K562 (cell line): ENCODE measurements at regions not wholly inside any gene's neighbourhood (a gene's known extent, or its start where the extent isn't known, plus 50 kb on each side); places are given as distances from the start of the nearest gene placed in this dataset.

Experiments
- ATAC-seq: fragments of 200-7000 bp; cut with Tn5 transposase; 3 replicates; pipeline ENCODE4 v1.9.1; 2020; ENCODE audit warnings: moderate library complexity
- BruUV-seq: library from RNA; stranded (reverse); fragments of 400-500 nt; replicated peaks from 2 replicates; lab custom pipeline; 2021; lab: Mats Ljungman, UMichigan
- CTCF ChIA-PET: fragments of 300-600 bp; formaldehyde crosslinking; extraction: SDS; loops from one replicate; lab custom pipeline; 2021; ENCODE audit warnings: low intra/inter-chr PET ratio; lab: Yijun Ruan, JAX
- POLR2A ChIA-PET: fragments of 300-600, 350-650 bp; sonication (Branson Sonifier 250); formaldehyde crosslinking; extraction: SDS; loops from one replicate; lab custom pipeline; 2021; ENCODE audit warnings: antibody characterized with exemption, inconsistent platforms; lab: Yijun Ruan, JAX
- DNase-seq, 4 experiments: peaks; one replicate each; pipeline versions ENCODE4 v3.0.0 to v3.0.0-alpha.2; 2011 to 2018; ENCODE audit warnings: low spot score in 3 of 4, mixed read lengths in 3 of 4; ENCODE audit errors: extremely low read depth in 1 of 4
- FAIRE-seq: peaks from 2 replicates; lab custom pipeline; 2011; peaks lifted over from hg19 to GRCh38; lab: Jason Lieb, UNC
- H2AFZ ChIP-seq: 2 replicates; pipeline ENCODE4 v1.6.0; 2011; ENCODE audit warnings: low read depth, low read length, control low read depth, inconsistent platforms
- H3K27ac ChIP-seq: fragments of 200-600 bp; 3 replicates; pipeline ENCODE4 v1.8.0; 2011; ENCODE audit warnings: low read depth, mild to moderate bottlenecking, control low read depth, inconsistent platforms, low read length, moderate library complexity, mixed read lengths; ENCODE audit errors: extremely low read depth
- H3K27me3 ChIP-seq, 2 experiments: fragments of 300-600 bp in 1 of 2; 2 replicates in 1 of 2; 3 replicates in 1 of 2; pipeline versions ENCODE4 v1.6.0 to v1.8.0; 2011; ENCODE audit warnings: inconsistent platforms in 2 of 2, low read length in 2 of 2, mild to moderate bottlenecking in 1 of 2, mixed read lengths in 1 of 2, moderate library complexity in 1 of 2; ENCODE audit not compliant: control insufficient read depth in 2 of 2, insufficient read depth in 2 of 2
- H3K36me3 ChIP-seq: fragments of 300-600 bp; 3 replicates; pipeline ENCODE4 v1.8.0; 2011; ENCODE audit warnings: mild to moderate bottlenecking, low read length, inconsistent platforms; ENCODE audit not compliant: control insufficient read depth, insufficient read depth
- H3K4me1 ChIP-seq, 2 experiments: fragments of 200-600 bp in 1 of 2; replicated peaks in 1 of 2; 2 replicates in 1 of 2; 3 replicates in 1 of 2; pipeline versions ENCODE4 v1.5.1 to v1.8.0; 2011; ENCODE audit warnings: inconsistent platforms in 2 of 2, low read length in 2 of 2, mild to moderate bottlenecking in 1 of 2, mixed read lengths in 1 of 2, moderate library complexity in 1 of 2; ENCODE audit not compliant: control insufficient read depth in 2 of 2, insufficient read depth in 2 of 2
- H3K4me2 ChIP-seq: 2 replicates; pipeline ENCODE4 v1.6.1; 2011; ENCODE audit warnings: low read length, control low read depth, inconsistent platforms, mixed read lengths; ENCODE audit not compliant: insufficient read depth
- H3K4me3 ChIP-seq: fragments of 200-600 bp; sonication (generic), shearing (Covaris generic); 2 replicates; pipeline ENCODE4 v1.5.1; 2016; ENCODE audit warnings: control low read depth, inconsistent platforms
- H3K79me2 ChIP-seq: fragments of 200-600 bp; 3 replicates; pipeline ENCODE4 v1.8.0; 2011; ENCODE audit warnings: low read length, inconsistent platforms; ENCODE audit not compliant: control insufficient read depth, insufficient read depth
- H3K9ac ChIP-seq, 2 experiments: 2 replicates each; pipeline versions ENCODE4 v1.6.0 to v1.6.1; 2011; ENCODE audit warnings: low read depth in 2 of 2, low read length in 2 of 2, control low read depth in 1 of 2, inconsistent platforms in 1 of 2, mild to moderate bottlenecking in 1 of 2, mixed read lengths in 1 of 2; ENCODE audit not compliant: insufficient read depth in 1 of 2
- H3K9me1 ChIP-seq: one replicate; pipeline ENCODE4 v1.6.0; 2011; ENCODE audit warnings: inconsistent platforms, mild to moderate bottlenecking, low read length, moderate library complexity; ENCODE audit not compliant: control insufficient read depth, insufficient read depth
- H3K9me3 ChIP-seq: replicated peaks from 2 replicates; pipeline ENCODE4 v1.5.1; 2011; ENCODE audit warnings: low read depth, low read length, inconsistent platforms; ENCODE audit not compliant: control insufficient read depth, insufficient read depth
- H4K20me1 ChIP-seq: replicated peaks from 2 replicates; pipeline ENCODE4 v1.6.1; 2011; ENCODE audit warnings: low read length, inconsistent platforms, mixed read lengths; ENCODE audit not compliant: control insufficient read depth, insufficient read depth
- BCL6 ChIP-seq: fragments of 250-450 bp; sonication (Bioruptor Pico); IDR thresholded peaks from 2 replicates; pipeline ENCODE4 v1.4.0; 2020
- CREB1 ChIP-seq, 2 experiments: sonication (generic) in 1 of 2; formaldehyde crosslinking in 1 of 2; IDR thresholded peaks; 2 replicates each; pipeline versions ENCODE4 v1.6.1 to v1.8.0; 2012 to 2022; ENCODE audit warnings: inconsistent platforms in 1 of 2, mild to moderate bottlenecking in 1 of 2, missing genetic modification reagents in 1 of 2, moderate library complexity in 1 of 2
- FOXK1 ChIP-seq: sonication (generic); formaldehyde crosslinking; IDR thresholded peaks from 2 replicates; pipeline ENCODE4 v1.8.0; 2022; ENCODE audit warnings: missing genetic modification reagents, mild to moderate bottlenecking, borderline replicate concordance
- IRF2 ChIP-seq: sonication (generic); formaldehyde crosslinking; IDR thresholded peaks from 2 replicates; pipeline ENCODE4 v1.8.1; 2022; ENCODE audit warnings: mild to moderate bottlenecking, missing genetic modification reagents
- MAFF ChIP-seq: IDR thresholded peaks from 2 replicates; pipeline ENCODE4 v1.6.1; 2012; ENCODE audit warnings: low read length, improper control_type of control experiment
- MAFK ChIP-seq: IDR thresholded peaks from 2 replicates; pipeline ENCODE4 v1.6.1; 2011; ENCODE audit warnings: low read length, improper control_type of control experiment
- MCM5 ChIP-seq: fragments of 450-650 bp; IDR thresholded peaks from 2 replicates; pipeline ENCODE4 v1.6.1; 2016; ENCODE audit warnings: low read depth
- RBM22 ChIP-seq: fragments of 200-400 bp; formaldehyde crosslinking; IDR thresholded peaks from 2 replicates; pipeline ENCODE4 v1.6.1; 2018; ENCODE audit warnings: low read length, low read depth; ENCODE audit not compliant: poor library complexity, severe bottlenecking
- SUPT5H ChIP-seq: fragments of 450-650 bp; IDR thresholded peaks from 2 replicates; pipeline ENCODE4 v1.6.1; 2016
- ZNF316 ChIP-seq: fragments of 450-650 bp; IDR thresholded peaks from 2 replicates; pipeline ENCODE4 v1.6.1; 2016
- WGBS: fragments of 100-300 bp; shearing (Covaris generic); methylation state at CpG from one replicate; pipeline ENCODE4 v1.1.6; 2016; ENCODE audit warnings: low coverage, mixed read lengths; ENCODE audit not compliant: insufficient coverage; ENCODE audit errors: missing lambda C conversion rate; 5-methylcytosine and 5-hydroxymethylcytosine counted together
- in situ Hi-C: fragments of 300-500 bp; cut with MboI; formaldehyde crosslinking; loops from 4 replicates; pipeline ENCODE4 v1.15.0; 2018; ENCODE audit warnings: inconsistent platforms, mixed read lengths
- intact Hi-C: fragments of 100-400 bp; cut with micrococcal nuclease; formaldehyde crosslinking; loops from 2 replicates; pipeline ENCODE4 v1.14.2; 2022
- TF ChIP-seq, protein P1 (sequence below): sonication (generic); formaldehyde crosslinking; IDR thresholded peaks from 2 replicates; pipeline ENCODE4 v1.8.0; 2022; ENCODE audit warnings: mild to moderate bottlenecking, missing genetic modification reagents

DNA sequence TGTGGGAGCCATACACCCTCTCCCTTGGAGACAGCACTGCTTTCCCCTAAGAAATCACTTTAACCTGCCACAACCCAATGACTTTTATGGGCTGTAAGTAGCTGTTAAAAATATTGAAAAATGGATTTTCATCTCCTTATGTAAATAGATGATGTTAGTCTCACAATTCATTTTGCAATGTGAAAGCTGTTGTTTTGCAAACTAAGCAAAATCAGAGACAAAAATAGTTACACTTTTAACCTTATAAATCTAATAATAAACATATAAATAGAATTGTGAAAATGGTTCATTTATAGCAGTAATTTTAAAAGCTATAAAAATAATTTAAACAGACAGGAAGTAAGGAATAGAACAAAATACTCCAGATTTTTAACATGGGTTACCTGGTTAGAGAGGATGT lies 268.8 kb upstream of the MAGI2 start:
- TF ChIP-seq MAFF (peak; percentile 51; the same call in 1 of the 2 replicates), MAFK (peak; percentile 30; the same call in 1 of the 2 replicates), ZNF316 (peak; percentile 16; the same call in 1 of the 2 replicates), FOXK1 (CRISPR knock-in tag) (no peak), BCL6 (CRISPR knock-in tag) (no peak)
- H3K9me1 ChIP-seq, result no peaks in the 10 kb centered on the region
- no TSS peak for BruUV-seq
- H3K9me3 ChIP-seq, result no peaks in the 10 kb centered on the region; the same call in none of the 2 replicates
- no peaks in the 10 kb centered on the region for H3K36me3 ChIP-seq
- H4K20me1 ChIP-seq, result no peaks in the 10 kb centered on the region
- ATAC-seq (no peak), DNase-seq (no peak), FAIRE-seq (no peak)
- ChIA-PET CTCF (no interaction called here), POLR2A (no interaction called here)
- no peak overlapping the region for H3K4me2 ChIP-seq
- no peaks in the 10 kb centered on the region for H3K4me1 ChIP-seq
- in situ Hi-C loops (no loop called here), intact Hi-C loops (no loop called here)
- H2AFZ ChIP-seq, result no peak overlapping the region
- no peaks in the 10 kb centered on the region for H3K79me2 ChIP-seq
- no peak overlapping the region for H3K9ac ChIP-seq
- no peak overlapping the region for H3K4me3 ChIP-seq
- no peak overlapping the region for H3K27ac ChIP-seq
- no peaks in the 10 kb centered on the region for H3K27me3 ChIP-seq

DNA sequence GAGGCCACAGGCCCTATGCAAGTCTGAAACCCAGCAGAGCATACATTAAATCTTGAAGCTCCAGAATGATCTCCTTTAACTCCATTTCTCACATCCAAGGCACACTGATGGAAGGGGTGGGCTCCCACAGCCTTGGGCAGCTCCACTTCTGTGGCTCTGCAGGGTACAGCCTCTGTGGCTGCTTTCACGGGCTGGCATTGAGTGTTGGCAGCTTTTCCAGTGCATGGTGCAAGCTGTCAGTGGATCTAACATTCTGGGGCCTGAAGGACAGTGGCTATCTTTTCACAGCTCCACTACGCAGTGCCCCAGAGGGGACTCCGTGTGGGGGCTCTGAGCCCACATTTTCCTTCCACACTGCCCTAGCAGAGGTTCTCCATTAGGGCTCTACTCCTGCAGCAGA lies 265.7 kb upstream of the MAGI2 start:
- CTCF ChIA-PET, result no interaction called here
- intact Hi-C loops, result no loop called here
- no peak for TF ChIP-seq CREB1 (IDR thresholded peaks at IDR 0.05)
- TF ChIP-seq CREB1 (CRISPR knock-in tag; IDR thresholded peaks at IDR 0.05), result no peak
- TF ChIP-seq, protein P1, sequence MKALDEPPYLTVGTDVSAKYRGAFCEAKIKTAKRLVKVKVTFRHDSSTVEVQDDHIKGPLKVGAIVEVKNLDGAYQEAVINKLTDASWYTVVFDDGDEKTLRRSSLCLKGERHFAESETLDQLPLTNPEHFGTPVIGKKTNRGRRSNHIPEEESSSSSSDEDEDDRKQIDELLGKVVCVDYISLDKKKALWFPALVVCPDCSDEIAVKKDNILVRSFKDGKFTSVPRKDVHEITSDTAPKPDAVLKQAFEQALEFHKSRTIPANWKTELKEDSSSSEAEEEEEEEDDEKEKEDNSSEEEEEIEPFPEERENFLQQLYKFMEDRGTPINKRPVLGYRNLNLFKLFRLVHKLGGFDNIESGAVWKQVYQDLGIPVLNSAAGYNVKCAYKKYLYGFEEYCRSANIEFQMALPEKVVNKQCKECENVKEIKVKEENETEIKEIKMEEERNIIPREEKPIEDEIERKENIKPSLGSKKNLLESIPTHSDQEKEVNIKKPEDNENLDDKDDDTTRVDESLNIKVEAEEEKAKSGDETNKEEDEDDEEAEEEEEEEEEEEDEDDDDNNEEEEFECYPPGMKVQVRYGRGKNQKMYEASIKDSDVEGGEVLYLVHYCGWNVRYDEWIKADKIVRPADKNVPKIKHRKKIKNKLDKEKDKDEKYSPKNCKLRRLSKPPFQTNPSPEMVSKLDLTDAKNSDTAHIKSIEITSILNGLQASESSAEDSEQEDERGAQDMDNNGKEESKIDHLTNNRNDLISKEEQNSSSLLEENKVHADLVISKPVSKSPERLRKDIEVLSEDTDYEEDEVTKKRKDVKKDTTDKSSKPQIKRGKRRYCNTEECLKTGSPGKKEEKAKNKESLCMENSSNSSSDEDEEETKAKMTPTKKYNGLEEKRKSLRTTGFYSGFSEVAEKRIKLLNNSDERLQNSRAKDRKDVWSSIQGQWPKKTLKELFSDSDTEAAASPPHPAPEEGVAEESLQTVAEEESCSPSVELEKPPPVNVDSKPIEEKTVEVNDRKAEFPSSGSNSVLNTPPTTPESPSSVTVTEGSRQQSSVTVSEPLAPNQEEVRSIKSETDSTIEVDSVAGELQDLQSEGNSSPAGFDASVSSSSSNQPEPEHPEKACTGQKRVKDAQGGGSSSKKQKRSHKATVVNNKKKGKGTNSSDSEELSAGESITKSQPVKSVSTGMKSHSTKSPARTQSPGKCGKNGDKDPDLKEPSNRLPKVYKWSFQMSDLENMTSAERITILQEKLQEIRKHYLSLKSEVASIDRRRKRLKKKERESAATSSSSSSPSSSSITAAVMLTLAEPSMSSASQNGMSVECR (CRISPR knock-in tag), result no peak
- TF ChIP-seq RBM22, result no peak
- no peak for TF ChIP-seq SUPT5H
- no peak for TF ChIP-seq MCM5
- TF ChIP-seq IRF2 (CRISPR knock-in tag), result no peak

More for the DNA sequence above, 265.7 kb upstream of the MAGI2 start:
- BruUV-seq, result no TSS peak
- 5% methylated on average over 3 of the region's 3 CpGs for WGBS
- ATAC-seq, result no peak
- Histone ChIP-seq H3K27ac (no peak overlapping the region), H3K4me3 (no peak overlapping the region), H3K79me2 (no peaks in the 10 kb centered on the region), H4K20me1 (no peaks in the 10 kb centered on the region), H3K9ac (no peak overlapping the region), H3K4me1 (no peaks in the 10 kb centered on the region), H2AFZ (no peak overlapping the region), H3K36me3 (no peaks in the 10 kb centered on the region), H3K4me2 (no peak overlapping the region), H3K9me3 (no peaks in the 10 kb centered on the region; the same call in none of the 2 replicates), H3K9me1 (no peaks in the 10 kb centered on the region), H3K27me3 (no peaks in the 10 kb centered on the region)
- in situ Hi-C loops, result no loop called here
- POLR2A ChIA-PET, result interaction anchor here (0.6 kb wide), 1 partner anchor 471 kb away, joined by 3 read pairs; no protein-coding TSS in a partner anchor
- no peak for DNase-seq
- FAIRE-seq, result no peak
